IMR-90 (cell line): ENCODE measurements at regions not wholly inside any gene's neighbourhood (a gene's known extent, or its start where the extent isn't known, plus 50 kb on each side); places are given as distances from the start of the nearest gene placed in this dataset.

Source experiments
- CTCF ChIP-seq: conservative IDR thresholded peaks from 2 replicates; pipeline ENCODE4 v1.5.1; 2012; ENCODE audit warnings: mild to moderate bottlenecking, low read depth, low read length, improper control_type of control experiment
- POLR2A ChIP-seq: IDR thresholded peaks from 2 replicates; pipeline ENCODE4 v1.6.1; 2012; ENCODE audit warnings: mild to moderate bottlenecking, low read depth, low read length

- TF ChIP-seq CTCF (no peak), POLR2A (no peak)
Observed at GRCh38 chr5:44935871-44936270, 127.1 kb downstream of the MRPS30 start.
